WTC11 (cell line): ENCODE measurements at regions not wholly inside any gene's neighbourhood (a gene's known extent, or its start where the extent isn't known, plus 50 kb on each side); places are given as distances from the start of the nearest gene placed in this dataset.

ENCODE experiments used
- ATF3 ChIP-seq: sonication (generic); formaldehyde crosslinking; conservative IDR thresholded peaks from 2 replicates; pipeline ENCODE4 v1.8.1; 2022; ENCODE audit warnings: mild to moderate bottlenecking, missing genetic modification reagents
- CTCF ChIP-seq: fragments of 200-600 bp; IDR thresholded peaks from 2 replicates; pipeline ENCODE4 v1.8.0; 2022; ENCODE audit warnings: antibody characterized with exemption
- FOXJ3 ChIP-seq: sonication (generic); formaldehyde crosslinking; IDR thresholded peaks from 2 replicates; pipeline ENCODE4 v1.9.0; 2021; ENCODE audit warnings: missing genetic modification reagents, mild to moderate bottlenecking, borderline replicate concordance
- FOXP1 ChIP-seq: sonication (generic); formaldehyde crosslinking; IDR thresholded peaks from 2 replicates; pipeline ENCODE4 v1.8.0; 2022; ENCODE audit warnings: missing genetic modification reagents, mild to moderate bottlenecking, moderate library complexity, borderline replicate concordance
- IRF2 ChIP-seq: sonication (generic); formaldehyde crosslinking; IDR thresholded peaks from 2 replicates; pipeline ENCODE4 v1.8.0; 2022; ENCODE audit warnings: low read depth, missing genetic modification reagents, borderline replicate concordance
- NR3C1 ChIP-seq: sonication (generic); formaldehyde crosslinking; conservative IDR thresholded peaks from 2 replicates; pipeline ENCODE4 v1.8.1; 2023; ENCODE audit warnings: low read depth, mild to moderate bottlenecking, missing genetic modification reagents
- PRDM15 ChIP-seq: sonication (generic); formaldehyde crosslinking; IDR thresholded peaks from 2 replicates; pipeline ENCODE4 v1.8.0; 2022; ENCODE audit warnings: missing genetic modification reagents
- SP1 ChIP-seq: sonication (generic); formaldehyde crosslinking; conservative IDR thresholded peaks from 2 replicates; pipeline ENCODE4 v1.8.1; 2022; ENCODE audit warnings: missing genetic modification reagents
- TCF7 ChIP-seq: sonication (generic); formaldehyde crosslinking; IDR thresholded peaks from 2 replicates; pipeline ENCODE4 v1.8.0; 2022; ENCODE audit warnings: mild to moderate bottlenecking, low read depth, missing genetic modification reagents, moderate library complexity
- TP53 ChIP-seq: sonication (generic); formaldehyde crosslinking; IDR thresholded peaks from 2 replicates; pipeline ENCODE4 v1.8.1; 2023; ENCODE audit warnings: mild to moderate bottlenecking, missing genetic modification reagents
- USF1 ChIP-seq: sonication (generic); formaldehyde crosslinking; IDR thresholded peaks from 2 replicates; pipeline ENCODE4 v1.8.0; 2022; ENCODE audit warnings: mild to moderate bottlenecking, missing genetic modification reagents
- ZNF138 ChIP-seq: sonication (generic); formaldehyde crosslinking; conservative IDR thresholded peaks from 2 replicates; pipeline ENCODE4 v1.8.1; 2022; ENCODE audit warnings: mild to moderate bottlenecking, moderate library complexity, missing genetic modification reagents
- ZNF512 ChIP-seq: sonication (generic); formaldehyde crosslinking; IDR thresholded peaks from 2 replicates; pipeline ENCODE4 v1.8.1; 2022; ENCODE audit warnings: missing genetic modification reagents, borderline replicate concordance
- TF ChIP-seq, protein P1 (sequence below): sonication (generic); formaldehyde crosslinking; IDR thresholded peaks from 2 replicates; pipeline ENCODE4 v1.8.0; 2023; ENCODE audit warnings: mild to moderate bottlenecking, missing genetic modification reagents

DNA sequence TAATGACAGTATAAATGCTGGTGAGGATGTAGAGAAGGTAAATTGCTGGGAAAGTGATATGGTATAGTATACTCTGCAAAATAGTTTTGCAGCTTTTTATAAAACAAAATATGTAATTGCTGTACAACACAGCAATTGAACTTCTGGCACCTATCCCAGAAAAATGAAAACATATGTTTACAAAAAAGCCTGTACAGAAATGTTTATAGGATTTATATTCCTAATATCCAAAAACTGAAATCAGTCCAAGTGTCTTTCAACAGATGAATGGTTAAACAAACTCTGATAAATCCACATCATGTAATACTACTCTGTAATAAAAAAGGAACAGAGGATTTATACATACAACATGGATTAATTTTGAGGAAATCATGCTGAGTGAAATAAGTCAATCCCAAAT is 198.4 kb upstream of the ACTRT1 start:
- TF ChIP-seq ATF3 (CRISPR knock-in tag) (no peak), TCF7 (CRISPR knock-in tag) (no peak), IRF2 (CRISPR knock-in tag) (no peak), FOXJ3 (CRISPR knock-in tag) (no peak), CTCF (no peak), ZNF512 (CRISPR knock-in tag) (no peak), PRDM15 (CRISPR knock-in tag) (no peak), ZNF138 (CRISPR knock-in tag) (no peak), USF1 (CRISPR knock-in tag) (no peak), FOXP1 (CRISPR knock-in tag) (no peak), TP53 (CRISPR knock-in tag) (no peak), SP1 (CRISPR knock-in tag) (no peak), NR3C1 (CRISPR knock-in tag) (no peak)
- TF ChIP-seq, protein P1, sequence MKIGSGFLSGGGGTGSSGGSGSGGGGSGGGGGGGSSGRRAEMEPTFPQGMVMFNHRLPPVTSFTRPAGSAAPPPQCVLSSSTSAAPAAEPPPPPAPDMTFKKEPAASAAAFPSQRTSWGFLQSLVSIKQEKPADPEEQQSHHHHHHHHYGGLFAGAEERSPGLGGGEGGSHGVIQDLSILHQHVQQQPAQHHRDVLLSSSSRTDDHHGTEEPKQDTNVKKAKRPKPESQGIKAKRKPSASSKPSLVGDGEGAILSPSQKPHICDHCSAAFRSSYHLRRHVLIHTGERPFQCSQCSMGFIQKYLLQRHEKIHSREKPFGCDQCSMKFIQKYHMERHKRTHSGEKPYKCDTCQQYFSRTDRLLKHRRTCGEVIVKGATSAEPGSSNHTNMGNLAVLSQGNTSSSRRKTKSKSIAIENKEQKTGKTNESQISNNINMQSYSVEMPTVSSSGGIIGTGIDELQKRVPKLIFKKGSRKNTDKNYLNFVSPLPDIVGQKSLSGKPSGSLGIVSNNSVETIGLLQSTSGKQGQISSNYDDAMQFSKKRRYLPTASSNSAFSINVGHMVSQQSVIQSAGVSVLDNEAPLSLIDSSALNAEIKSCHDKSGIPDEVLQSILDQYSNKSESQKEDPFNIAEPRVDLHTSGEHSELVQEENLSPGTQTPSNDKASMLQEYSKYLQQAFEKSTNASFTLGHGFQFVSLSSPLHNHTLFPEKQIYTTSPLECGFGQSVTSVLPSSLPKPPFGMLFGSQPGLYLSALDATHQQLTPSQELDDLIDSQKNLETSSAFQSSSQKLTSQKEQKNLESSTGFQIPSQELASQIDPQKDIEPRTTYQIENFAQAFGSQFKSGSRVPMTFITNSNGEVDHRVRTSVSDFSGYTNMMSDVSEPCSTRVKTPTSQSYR (CRISPR knock-in tag), result no peak
